NB4 (cell line): ENCODE measurements at regions not wholly inside any gene's neighbourhood (a gene's known extent, or its start where the extent isn't known, plus 50 kb on each side); places are given as distances from the start of the nearest gene placed in this dataset.
"Not testable (repeated sequence)": the region's sequence is repeated elsewhere in the genome, so short reads cannot be mapped to it uniquely, and the experiment has no call there.

Experiments used
- DNase-seq: peaks from one replicate; pipeline ENCODE4 v3.0.0; 2010; ENCODE audit warnings: low read depth
- H3K4me3 ChIP-seq: one replicate; pipeline ENCODE4 v1.5.1; 2011; ENCODE audit warnings: mild to moderate bottlenecking, low read depth, low read length, moderate library complexity
- CTCF ChIP-seq: IDR thresholded peaks from one replicate; pipeline ENCODE4 v1.5.1; 2012; ENCODE audit warnings: low read depth, low read length
- MAX ChIP-seq: IDR thresholded peaks from 2 replicates; pipeline ENCODE4 v1.6.1; 2011; ENCODE audit warnings: low read depth, low read length
- MYC ChIP-seq: IDR thresholded peaks from 2 replicates; pipeline ENCODE4 v1.6.1; 2011; ENCODE audit warnings: low read depth, low read length
- POLR2A ChIP-seq: IDR thresholded peaks from 2 replicates; pipeline ENCODE4 v1.6.1; 2011; ENCODE audit warnings: mild to moderate bottlenecking; ENCODE audit not compliant: insufficient read length; ENCODE audit errors: extremely low read depth

GRCh38 chr1:56097713-56098112 is 481.6 kb downstream of the PLPP3 start:
- TF ChIP-seq POLR2A: no peak
- no peak for TF ChIP-seq CTCF
- TF ChIP-seq MAX: no peak
- TF ChIP-seq MYC: no peak
- no peak for DNase-seq
- H3K4me3 ChIP-seq: no peak overlapping the region

GRCh38 chr1:56095696-56096665 is 483.4 kb downstream of the PLPP3 start:
- TF ChIP-seq MYC (no peak), MAX (no peak), POLR2A (no peak)
- no peak for DNase-seq
- no peak overlapping the region for H3K4me3 ChIP-seq

GRCh38 chr1:56094168-56094567 is 485.2 kb downstream of the PLPP3 start:
- H3K4me3 ChIP-seq: no peak overlapping the region

GRCh38 chr1:56092684-56093570 is 486.4 kb downstream of the PLPP3 start:
- no peak for DNase-seq
- TF ChIP-seq CTCF: no peak
- TF ChIP-seq POLR2A: no peak
- no peak overlapping the region for H3K4me3 ChIP-seq

More at GRCh38 chr1:56094168-56094567, 485.2 kb downstream of the PLPP3 start:
- no peak for TF ChIP-seq MYC
- TF ChIP-seq CTCF: no peak
- no peak for TF ChIP-seq POLR2A
- no peak for DNase-seq

GRCh38 chr1:56089826-56090225 is 489.5 kb downstream of the PLPP3 start:
- not testable (repeated sequence) for H3K4me3 ChIP-seq, DNase-seq

- no peak for DNase-seq
- TF ChIP-seq MYC: no peak
- TF ChIP-seq POLR2A: no peak
- no peak for TF ChIP-seq MAX
- TF ChIP-seq CTCF: no peak
- no peak overlapping the region for H3K4me3 ChIP-seq
These were observed 495.1 kb downstream of the PLPP3 start for GRCh38 chr1:56084246-56084645.
